HepG2 (cell line): ENCODE measurements at regions not wholly inside any gene's neighbourhood (a gene's known extent, or its start where the extent isn't known, plus 50 kb on each side); places are given as distances from the start of the nearest gene placed in this dataset.

Experiments
- ATAC-seq: fragments of 200-7000 bp; cut with Tn5 transposase; 3 replicates; pipeline ENCODE4 v1.9.1; 2020; ENCODE audit warnings: mild to moderate bottlenecking, moderate library complexity
- BruUV-seq: library from RNA; stranded (reverse); fragments of 400-500 nt; replicated peaks from 2 replicates; lab custom pipeline; 2021; lab: Mats Ljungman, UMichigan
- CTCF ChIA-PET: fragments of 300-600 bp; formaldehyde crosslinking; extraction: SDS; loops from one replicate; lab custom pipeline; 2021; ENCODE audit warnings: low total read pairs, inconsistent platforms, low intra/inter-chr PET ratio; lab: Yijun Ruan, JAX
- POLR2A ChIA-PET: fragments of 350-600 bp; sonication (Branson Sonifier 250); formaldehyde crosslinking; loops from one replicate; lab custom pipeline; 2020; ENCODE audit warnings: antibody characterized with exemption, inconsistent platforms; lab: Yijun Ruan, JAX
- DNase-seq: peaks from one replicate; pipeline ENCODE4 v3.0.0-alpha.2; 2015; ENCODE audit warnings: low spot score
- FAIRE-seq: peaks from 3 replicates; lab custom pipeline; 2011; peaks lifted over from hg19 to GRCh38; lab: Jason Lieb, UNC
- H2AFZ ChIP-seq: one replicate; pipeline ENCODE4 v1.6.1; 2011; ENCODE audit warnings: low read length, inconsistent platforms
- H3K27ac ChIP-seq: fragments of 300-600 bp; 3 replicates; pipeline ENCODE4 v1.8.0; 2011; ENCODE audit warnings: mixed run types, mild to moderate bottlenecking, mixed read lengths, low read length, inconsistent platforms; ENCODE audit not compliant: insufficient read depth; ENCODE audit errors: extremely low read length
- H3K27me3 ChIP-seq, 2 experiments: fragments of 200-600 bp in 1 of 2; 2 replicates in 1 of 2; 3 replicates in 1 of 2; pipeline versions ENCODE4 v1.6.0 to v1.8.0; 2011; ENCODE audit warnings: low read length in 2 of 2, mild to moderate bottlenecking in 2 of 2, moderate library complexity in 2 of 2, inconsistent platforms in 1 of 2; ENCODE audit not compliant: insufficient read depth in 2 of 2, control insufficient read depth in 1 of 2
- H3K36me3 ChIP-seq, 2 experiments: fragments of 200-600 bp in 1 of 2; replicated peaks in 1 of 2; 2 replicates in 1 of 2; 3 replicates in 1 of 2; pipeline versions ENCODE4 v1.5.1 to v1.8.0; 2011; ENCODE audit warnings: low read length in 2 of 2, inconsistent platforms in 1 of 2; ENCODE audit not compliant: insufficient read depth in 2 of 2, control insufficient read depth in 1 of 2
- H3K4me1 ChIP-seq: 2 replicates; pipeline ENCODE4 v1.5.1; 2012; ENCODE audit warnings: low read length, inconsistent platforms; ENCODE audit not compliant: insufficient read depth
- H3K4me2 ChIP-seq: 2 replicates; pipeline ENCODE4 v1.6.0; 2011; ENCODE audit warnings: low read depth, low read length, inconsistent platforms
- H3K4me3 ChIP-seq, 3 experiments: fragments of 200-600 bp in 1 of 3; sonication (generic), shearing (Covaris generic) in 1 of 3; replicated peaks in 1 of 3; 2 replicates each; pipeline ENCODE4 v1.5.1; 2011 to 2016; ENCODE audit warnings: low read length in 3 of 3, inconsistent platforms in 2 of 3, low read depth in 2 of 3, mild to moderate bottlenecking in 2 of 3, control low read depth in 1 of 3, mixed read lengths in 1 of 3; ENCODE audit not compliant: insufficient read depth in 1 of 3
- H3K79me2 ChIP-seq: one replicate; pipeline ENCODE4 v1.6.1; 2011; ENCODE audit warnings: low read length, inconsistent platforms; ENCODE audit not compliant: insufficient read depth
- H3K9ac ChIP-seq: 2 replicates; pipeline ENCODE4 v1.6.0; 2011; ENCODE audit warnings: mild to moderate bottlenecking, low read depth, low read length, inconsistent platforms; ENCODE audit not compliant: insufficient read depth
- H3K9me3 ChIP-seq: 2 replicates; pipeline ENCODE4 v1.5.1; 2012; ENCODE audit warnings: mild to moderate bottlenecking, low read length
- H4K20me1 ChIP-seq: 2 replicates; pipeline ENCODE4 v1.6.0; 2011; ENCODE audit warnings: inconsistent platforms, mild to moderate bottlenecking, low read length, moderate library complexity; ENCODE audit not compliant: insufficient read depth
- AKAP8 ChIP-seq: sonication (generic); formaldehyde crosslinking; IDR thresholded peaks from 2 replicates; pipeline ENCODE4 v1.5.1; 2020; ENCODE audit warnings: mild to moderate bottlenecking, missing genetic modification reagents
- BRCA1 ChIP-seq: sonication (generic); formaldehyde crosslinking; IDR thresholded peaks from 2 replicates; pipeline ENCODE4 v1.4.0; 2020; ENCODE audit warnings: missing genetic modification reagents
- CSRNP2 ChIP-seq: sonication (generic); formaldehyde crosslinking; conservative IDR thresholded peaks from 2 replicates; pipeline ENCODE4 v1.8.0; 2022; ENCODE audit warnings: low read depth, missing genetic modification reagents
- FOXJ3 ChIP-seq: sonication (generic); formaldehyde crosslinking; IDR thresholded peaks from 2 replicates; pipeline ENCODE4 v1.4.0; 2020; ENCODE audit warnings: missing genetic modification reagents, mild to moderate bottlenecking, borderline replicate concordance
- KMT2A ChIP-seq: sonication (generic); formaldehyde crosslinking; IDR thresholded peaks from 2 replicates; pipeline ENCODE4 v1.4.0; 2020; ENCODE audit warnings: missing genetic modification reagents
- NFIC ChIP-seq: IDR thresholded peaks from 2 replicates; pipeline ENCODE4 v1.6.1; 2012; ENCODE audit warnings: mild to moderate bottlenecking, low read length, inconsistent platforms
- RBM22 ChIP-seq: fragments of 200-400 bp; formaldehyde crosslinking; optimal IDR thresholded peaks from 2 replicates; pipeline ENCODE3; 2017; ENCODE audit warnings: mild to moderate bottlenecking, low read length, moderate library complexity
- STAT6 ChIP-seq: sonication (generic); formaldehyde crosslinking; IDR thresholded peaks from 2 replicates; pipeline ENCODE4 v1.4.0; 2020; ENCODE audit warnings: missing genetic modification reagents, mild to moderate bottlenecking, borderline replicate concordance
- ZNF782 ChIP-seq: sonication (generic); formaldehyde crosslinking; IDR thresholded peaks from 2 replicates; pipeline ENCODE4 v1.4.0; 2020; ENCODE audit warnings: missing genetic modification reagents, mild to moderate bottlenecking, borderline replicate concordance
- WGBS: methylation state at CpG from one replicate; pipeline ENCODE4 v1.1.6; 2017; ENCODE audit warnings: low lambda C conversion rate; 5-methylcytosine and 5-hydroxymethylcytosine counted together
- in situ Hi-C: cut with HindIII; loops from 2 replicates; pipeline ENCODE4 v1.10.0; 2017; ENCODE audit warnings: low pct_unique_long_range_greater_than_20kb; ENCODE audit not compliant: extremely low pct_ligation_motif_present
- intact Hi-C: fragments of 100-400 bp; cut with micrococcal nuclease; formaldehyde crosslinking; loops from one replicate; pipeline ENCODE4 v1.10.0; 2022; ENCODE audit not compliant: unreplicated experiment

GRCh38 chr19:30133803-30134202 lies 191.8 kb downstream of the URI1 start:
- Histone ChIP-seq H3K4me2 (no peak overlapping the region), H3K9ac (no peak overlapping the region), H4K20me1 (no peaks in the 10 kb centered on the region), H3K4me3 (no peak overlapping the region), H3K27me3 (peaks cover 0 to 6% of the 10 kb centered on the region in 2 experiments; a peak in 2 of 5 replicates), H2AFZ (no peak overlapping the region), H3K79me2 (no peaks in the 10 kb centered on the region), H3K36me3 (no peaks in the 10 kb centered on the region), H3K4me1 (no peaks in the 10 kb centered on the region), H3K9me3 (no peaks in the 10 kb centered on the region), H3K27ac (no peak overlapping the region)
- ChIA-PET CTCF (no interaction called here), POLR2A (no interaction called here)
- ATAC-seq = no peak
- DNase-seq = no peak
- in situ Hi-C loops (no loop called here), intact Hi-C loops (no loop called here)
- WGBS = 31% methylated on average over 2 of the region's 2 CpGs
- no peak for TF ChIP-seq RBM22
- no peak for TF ChIP-seq ZNF782 (CRISPR knock-in tag)
- no peak for TF ChIP-seq NFIC
- TF ChIP-seq STAT6 (CRISPR knock-in tag) = no peak
- no peak for TF ChIP-seq CSRNP2 (CRISPR knock-in tag)
- no peak for TF ChIP-seq FOXJ3 (CRISPR knock-in tag)
- no peak for TF ChIP-seq BRCA1 (CRISPR knock-in tag)
- no peak for TF ChIP-seq AKAP8 (CRISPR knock-in tag)
- no peak for TF ChIP-seq KMT2A
- no TSS peak for BruUV-seq
- FAIRE-seq = no peak
